Endothelial cell (in vitro differentiated cells): ENCODE measurements at regions not wholly inside any gene's neighbourhood (a gene's known extent, or its start where the extent isn't known, plus 50 kb on each side); places are given as distances from the start of the nearest gene placed in this dataset.

ENCODE experiments used
- DNase-seq: peaks from one replicate; pipeline ENCODE4 v3.0.0; 2021; ENCODE audit warnings: low spot score
- H3K27ac Mint-ChIP-seq: one replicate; pipeline ENCODE4 v1.8.0; 2021; ENCODE audit warnings: mixed read lengths, inconsistent platforms; ENCODE audit not compliant: unreplicated experiment
- H3K27me3 Mint-ChIP-seq: one replicate; pipeline ENCODE4 v1.8.0; 2021; ENCODE audit warnings: mild to moderate bottlenecking, moderate library complexity, mixed read lengths, inconsistent platforms; ENCODE audit not compliant: unreplicated experiment
- H3K36me3 Mint-ChIP-seq: one replicate; pipeline ENCODE4 v1.8.0; 2021; ENCODE audit warnings: mild to moderate bottlenecking, low read depth, mixed read lengths, inconsistent platforms; ENCODE audit not compliant: unreplicated experiment
- H3K4me1 Mint-ChIP-seq: one replicate; pipeline ENCODE4 v1.8.0; 2021; ENCODE audit warnings: mild to moderate bottlenecking, mixed read lengths, inconsistent platforms; ENCODE audit not compliant: unreplicated experiment
- H3K4me3 Mint-ChIP-seq: one replicate; pipeline ENCODE4 v1.8.0; 2021; ENCODE audit warnings: mild to moderate bottlenecking, mixed read lengths, inconsistent platforms; ENCODE audit not compliant: unreplicated experiment
- H3K9me3 Mint-ChIP-seq: one replicate; pipeline ENCODE4 v1.8.0; 2021; ENCODE audit warnings: mixed read lengths, inconsistent platforms; ENCODE audit not compliant: unreplicated experiment
- TF ChIP-seq, protein P1 (sequence below): fragments of 200-600 bp; sonication (generic); IDR thresholded peaks from one replicate; pipeline ENCODE4 v1.5.0; 2021; ENCODE audit warnings: antibody characterized with exemption; ENCODE audit not compliant: unreplicated experiment

DNA sequence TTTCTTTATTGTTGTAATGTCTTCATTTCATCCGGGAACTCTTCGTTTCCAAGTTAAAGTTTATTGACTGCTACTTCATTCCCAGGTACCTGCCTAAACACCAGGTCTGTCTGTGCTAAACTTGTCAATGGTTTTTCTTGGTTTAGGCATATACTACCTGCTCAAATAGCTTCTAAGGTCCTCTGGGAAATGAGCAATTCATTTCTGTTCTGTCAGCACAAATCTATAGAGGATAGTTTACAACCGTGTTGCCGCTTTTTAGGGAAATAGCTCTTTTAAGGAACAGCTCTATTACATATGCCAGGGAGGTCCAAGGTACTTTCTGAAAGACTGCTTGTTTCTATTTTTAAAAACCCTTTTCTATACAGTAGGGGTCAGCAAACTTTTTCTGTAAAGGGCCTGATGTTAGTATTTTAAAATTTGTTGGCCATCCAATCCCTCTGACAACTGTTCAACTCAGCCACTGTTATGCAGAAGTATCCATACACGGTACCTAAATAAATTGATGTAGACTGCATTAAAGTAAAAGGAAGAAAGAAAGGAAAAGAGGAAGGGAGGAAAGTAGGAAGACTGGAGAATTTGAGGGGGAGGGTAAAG is 222.7 kb upstream of the PTBP2 start:
- Mint-ChIP-seq H3K4me1 (no peaks in the 10 kb centered on the region), H3K4me3 (no peak overlapping the region), H3K27ac (no peak overlapping the region), H3K36me3 (no peaks in the 10 kb centered on the region), H3K9me3 (no peaks in the 10 kb centered on the region), H3K27me3 (peaks cover 1% of the 10 kb centered on the region)
- DNase-seq = no peak
- TF ChIP-seq, protein P1, sequence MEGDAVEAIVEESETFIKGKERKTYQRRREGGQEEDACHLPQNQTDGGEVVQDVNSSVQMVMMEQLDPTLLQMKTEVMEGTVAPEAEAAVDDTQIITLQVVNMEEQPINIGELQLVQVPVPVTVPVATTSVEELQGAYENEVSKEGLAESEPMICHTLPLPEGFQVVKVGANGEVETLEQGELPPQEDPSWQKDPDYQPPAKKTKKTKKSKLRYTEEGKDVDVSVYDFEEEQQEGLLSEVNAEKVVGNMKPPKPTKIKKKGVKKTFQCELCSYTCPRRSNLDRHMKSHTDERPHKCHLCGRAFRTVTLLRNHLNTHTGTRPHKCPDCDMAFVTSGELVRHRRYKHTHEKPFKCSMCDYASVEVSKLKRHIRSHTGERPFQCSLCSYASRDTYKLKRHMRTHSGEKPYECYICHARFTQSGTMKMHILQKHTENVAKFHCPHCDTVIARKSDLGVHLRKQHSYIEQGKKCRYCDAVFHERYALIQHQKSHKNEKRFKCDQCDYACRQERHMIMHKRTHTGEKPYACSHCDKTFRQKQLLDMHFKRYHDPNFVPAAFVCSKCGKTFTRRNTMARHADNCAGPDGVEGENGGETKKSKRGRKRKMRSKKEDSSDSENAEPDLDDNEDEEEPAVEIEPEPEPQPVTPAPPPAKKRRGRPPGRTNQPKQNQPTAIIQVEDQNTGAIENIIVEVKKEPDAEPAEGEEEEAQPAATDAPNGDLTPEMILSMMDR = no peak

DNA sequence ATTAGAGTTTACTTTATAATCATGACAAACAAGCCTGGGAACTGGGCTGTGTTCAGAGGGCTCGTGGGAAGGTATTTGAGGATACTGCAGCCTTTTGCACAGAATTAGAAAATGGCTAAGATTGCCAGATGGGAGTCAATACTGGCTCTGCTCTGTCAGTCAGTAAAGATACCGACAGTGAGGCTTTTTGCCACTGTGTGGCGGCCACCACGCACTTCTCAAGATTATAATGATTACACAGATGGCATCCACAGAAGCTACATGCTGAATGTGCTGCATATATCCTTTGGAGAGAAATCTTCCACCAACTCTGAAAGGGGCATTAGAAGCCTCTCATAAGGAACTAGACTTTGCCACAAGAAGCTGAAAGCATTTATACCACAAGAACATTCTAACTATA is 213.4 kb upstream of the PTBP2 start:
- DNase-seq = no peak
- Mint-ChIP-seq H3K27me3 (no peaks in the 10 kb centered on the region), H3K27ac (no peak overlapping the region), H3K4me1 (peaks cover 13% of the 10 kb centered on the region), H3K9me3 (no peaks in the 10 kb centered on the region), H3K36me3 (no peaks in the 10 kb centered on the region), H3K4me3 (no peak overlapping the region)
- TF ChIP-seq, protein P1 = no peak

DNA sequence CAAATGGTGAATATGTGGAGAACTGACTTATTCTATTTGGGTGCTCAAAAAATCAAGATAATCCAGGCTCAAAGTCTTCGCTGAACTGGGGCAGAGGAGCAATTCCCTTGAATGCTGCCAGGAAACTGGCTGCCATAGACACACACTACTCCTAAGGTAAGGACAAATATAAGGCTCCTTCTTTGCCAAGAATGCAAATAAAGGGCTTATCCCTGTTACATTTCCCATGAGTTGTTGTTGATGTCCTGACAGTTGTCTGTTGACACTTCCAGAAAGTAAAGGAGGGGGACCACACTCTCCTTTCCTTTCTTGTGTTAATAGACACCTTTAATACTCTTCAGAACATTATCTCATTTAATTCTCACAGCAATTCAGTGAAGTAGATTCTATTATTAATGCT is 212.2 kb upstream of the PTBP2 start:
- no peak for DNase-seq
- peaks cover 13% of the 10 kb centered on the region for H3K4me1 Mint-ChIP-seq
- H3K27ac Mint-ChIP-seq = no peak overlapping the region
- H3K36me3 Mint-ChIP-seq = no peaks in the 10 kb centered on the region
- TF ChIP-seq, protein P1 = no peak
- no peaks in the 10 kb centered on the region for H3K9me3 Mint-ChIP-seq
- no peak overlapping the region for H3K4me3 Mint-ChIP-seq
- no peaks in the 10 kb centered on the region for H3K27me3 Mint-ChIP-seq

DNA sequence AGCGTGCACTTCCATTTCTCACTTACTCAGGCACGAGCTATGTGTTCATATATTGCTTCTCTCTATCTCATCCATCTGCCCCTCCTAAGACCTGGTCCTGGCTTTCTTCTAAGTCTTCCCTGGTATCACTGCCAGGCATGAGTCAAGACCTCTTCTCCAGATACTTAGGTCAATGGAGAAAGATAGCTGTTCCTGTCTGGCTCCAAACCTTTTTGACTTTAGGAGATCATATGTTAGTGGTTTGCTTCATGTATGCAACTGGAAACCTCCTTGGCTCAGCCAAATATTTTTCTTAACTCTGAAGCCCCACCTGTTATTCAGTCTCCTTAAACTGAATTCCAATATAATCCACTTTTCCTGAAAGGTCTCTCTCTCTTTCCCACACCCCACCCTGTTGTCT is 211.6 kb upstream of the PTBP2 start:
- Mint-ChIP-seq H3K36me3 (no peaks in the 10 kb centered on the region), H3K27me3 (no peaks in the 10 kb centered on the region), H3K9me3 (no peaks in the 10 kb centered on the region), H3K4me1 (peaks cover 13% of the 10 kb centered on the region), H3K4me3 (no peak overlapping the region), H3K27ac (no peak overlapping the region)
- DNase-seq = no peak
- TF ChIP-seq, protein P1 = no peak

DNA sequence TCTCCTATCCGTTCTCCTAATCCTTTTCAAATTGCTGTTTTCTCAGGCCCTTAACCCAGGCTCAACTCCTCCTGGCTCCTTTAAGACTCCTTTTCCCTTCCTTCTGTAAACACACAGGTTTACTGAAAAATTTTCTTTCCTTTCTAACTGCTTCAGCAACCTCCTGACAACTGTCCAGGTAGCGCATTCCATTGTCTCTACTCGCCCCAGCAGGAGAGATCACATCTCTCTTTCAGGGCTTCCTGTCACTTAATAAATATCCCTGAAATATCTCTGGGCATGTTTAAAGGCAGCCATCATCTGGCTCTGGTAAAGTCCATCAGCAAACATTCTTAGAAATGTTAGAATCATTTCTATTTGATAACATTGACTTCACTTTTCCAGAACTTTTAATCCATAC is 211.2 kb upstream of the PTBP2 start:
- no peak for DNase-seq
- no peaks in the 10 kb centered on the region for H3K27me3 Mint-ChIP-seq
- no peak overlapping the region for H3K4me3 Mint-ChIP-seq
- TF ChIP-seq, protein P1 = no peak
- no peaks in the 10 kb centered on the region for H3K36me3 Mint-ChIP-seq
- H3K9me3 Mint-ChIP-seq = no peaks in the 10 kb centered on the region
- no peak overlapping the region for H3K27ac Mint-ChIP-seq
- peaks cover 13% of the 10 kb centered on the region for H3K4me1 Mint-ChIP-seq
